Putamen (tissue), 1 donor: ENCODE measurements at regions not wholly inside any gene's neighbourhood (a gene's known extent, or its start where the extent isn't known, plus 50 kb on each side); places are given as distances from the start of the nearest gene placed in this dataset.

Experiments
- DNase-seq: peaks from one replicate; pipeline ENCODE4 v3.0.0-alpha.2; 2016; ENCODE audit warnings: low spot score

- no peak for DNase-seq
These were observed 99.4 kb downstream of the YTHDF1 start for GRCh38 chr20:63116412-63117106.

GRCh38 chr20:63115651-63116411 is 100.1 kb downstream of the YTHDF1 start:
- DNase-seq, result no peak

- no peak for DNase-seq
These were observed 101.1 kb downstream of the YTHDF1 start for GRCh38 chr20:63114693-63115311.

GRCh38 chr20:63114006-63114692 is 101.8 kb downstream of the YTHDF1 start:
- no peak for DNase-seq

- DNase-seq, result no peak
These were observed 103.3 kb downstream of the YTHDF1 start for GRCh38 chr20:63112491-63113219.

- DNase-seq, result no peak
These were observed 101.5 kb upstream of the BHLHE23 start for GRCh38 chr20:63108247-63108646.

- DNase-seq, result no peak
These were observed 100.9 kb upstream of the BHLHE23 start for GRCh38 chr20:63107449-63108200.

- DNase-seq, result no peak
These were observed 100.1 kb upstream of the BHLHE23 start for GRCh38 chr20:63106765-63107448.

GRCh38 chr20:63106108-63106764 is 99.5 kb upstream of the BHLHE23 start:
- DNase-seq, result no peak

- no peak for DNase-seq
These were observed 98.7 kb upstream of the BHLHE23 start for GRCh38 chr20:63105211-63106107.

- DNase-seq, result no peak
These were observed 97.8 kb upstream of the BHLHE23 start for GRCh38 chr20:63104312-63105181.

GRCh38 chr20:63103402-63104311 is 96.9 kb upstream of the BHLHE23 start:
- no peak for DNase-seq

GRCh38 chr20:63102721-63103375 is 96.1 kb upstream of the BHLHE23 start:
- DNase-seq, result peak; percentile 45

- peak; percentile 52 for DNase-seq
These were observed 95.3 kb upstream of the BHLHE23 start for GRCh38 chr20:63101781-63102720.
